IMR-90 (cell line): ENCODE measurements at regions not wholly inside any gene's neighbourhood (a gene's known extent, or its start where the extent isn't known, plus 50 kb on each side); places are given as distances from the start of the nearest gene placed in this dataset.

ENCODE experiments used
- CTCF ChIP-seq: conservative IDR thresholded peaks from 2 replicates; pipeline ENCODE4 v1.5.1; 2012; ENCODE audit warnings: mild to moderate bottlenecking, low read depth, low read length, improper control_type of control experiment
- FOS ChIP-seq: fragments of 150-350 bp; IDR thresholded peaks from 2 replicates; pipeline ENCODE4 v1.6.1; 2016; ENCODE audit warnings: low read depth, low read length
- MAZ ChIP-seq: IDR thresholded peaks from 2 replicates; pipeline ENCODE4 v1.6.1; 2012; ENCODE audit warnings: low read depth, mild to moderate bottlenecking, low read length, improper control_type of control experiment, moderate library complexity, borderline replicate concordance
- POLR2A ChIP-seq: IDR thresholded peaks from 2 replicates; pipeline ENCODE4 v1.6.1; 2012; ENCODE audit warnings: mild to moderate bottlenecking, low read depth, low read length
- RAD21 ChIP-seq: IDR thresholded peaks from 2 replicates; pipeline ENCODE4 v1.6.1; 2012; ENCODE audit warnings: low read length, improper control_type of control experiment
- RCOR1 ChIP-seq: IDR thresholded peaks from 2 replicates; pipeline ENCODE4 v1.6.1; 2012; ENCODE audit warnings: mild to moderate bottlenecking, low read length, improper control_type of control experiment; ENCODE audit not compliant: insufficient replicate concordance

GRCh38 chr11:119571311-119571710 lies 148.3 kb upstream of the THY1 start:
- TF ChIP-seq CTCF (no peak), POLR2A (no peak), FOS (no peak), RAD21 (no peak), MAZ (no peak), RCOR1 (no peak)
